ENCODE measurements at regions not wholly inside any gene's neighbourhood (a gene's known extent, or its start where the extent isn't known, plus 50 kb on each side); places are given as distances from the start of the nearest gene placed in this dataset.

DNA sequence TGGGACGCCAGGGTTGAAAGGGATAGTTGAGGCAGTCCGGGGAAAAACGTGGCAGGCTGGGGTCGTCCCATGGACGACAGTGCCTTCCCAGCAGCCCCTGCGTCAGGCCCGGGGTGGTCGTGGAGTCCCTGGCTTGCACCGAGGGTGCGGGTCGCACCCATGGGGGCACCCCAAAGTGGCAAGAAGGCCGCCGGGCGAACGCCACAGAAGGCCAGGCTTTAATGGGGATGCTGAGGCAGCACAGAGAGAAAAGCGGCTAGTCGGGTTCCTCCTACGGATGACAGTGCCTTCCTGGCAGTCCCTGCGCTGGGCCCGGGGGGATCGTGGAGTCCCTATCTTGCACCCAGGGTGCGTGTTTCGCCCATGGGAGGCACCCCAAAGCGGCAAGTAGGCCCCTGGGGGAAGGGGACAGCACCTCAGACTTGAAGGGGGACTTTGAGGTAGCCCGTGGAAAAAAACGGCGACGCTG is 158.6 kb upstream of the ALG10B start:
- H3K4me2 ChIP-seq (ENCODE audit: low read depth, low read length): no peak overlapping the region
- ATAC-seq (ENCODE audit: low read depth) (no peak), DNase-seq (no peak)
- H3K79me1 ChIP-seq (ENCODE audit: low read depth in 1 of 2, low read length in 2 of 2): no peaks in the 10 kb centered on the region
- H4K91ac ChIP-seq (ENCODE audit: insufficient read depth, low read depth, low read length): no peak overlapping the region
- intact Hi-C loops (cut with micrococcal nuclease): no loop called here
- H2AFZ ChIP-seq (replicated peaks; ENCODE audit: low read length, poor library complexity): peak overlapping the region; percentile 6
- H3K4me1 ChIP-seq (ENCODE audit: control insufficient read depth, insufficient read depth, low read length): no peaks in the 10 kb centered on the region
- H3K4me3 ChIP-seq (ENCODE audit: insufficient read depth, low read depth, low read length): no peak overlapping the region
- H4K20me1 ChIP-seq (ENCODE audit: insufficient read depth, low read length): no peaks in the 10 kb centered on the region
- no peak overlapping the region for H4K8ac ChIP-seq (ENCODE audit: low read depth in 2 of 2, low read length in 2 of 2)
- H3K56ac ChIP-seq (ENCODE audit: extremely low read depth, insufficient read depth, low read length): no peak overlapping the region
- no peak overlapping the region for H2AK5ac ChIP-seq (ENCODE audit: low read depth, low read length)
- no peak overlapping the region for H4K5ac ChIP-seq (ENCODE audit: low read depth, low read length)
- dilution Hi-C loops (cut with HindIII; ENCODE audit: low sequenced_read_pairs, unreplicated experiment): no loop called here
- no peak overlapping the region for H3K4ac ChIP-seq (ENCODE audit: low read depth, low read length)
- no peak overlapping the region for H2AK9ac ChIP-seq (replicated peaks; ENCODE audit: low read depth, low read length, poor library complexity)
- H3K18ac ChIP-seq (ENCODE audit: low read depth, low read length): no peak overlapping the region
- H3K14ac ChIP-seq (replicated peaks; ENCODE audit: low read depth, low read length): no peak overlapping the region
- H2BK20ac ChIP-seq (ENCODE audit: low read depth, low read length): no peak overlapping the region
- BruUV-seq (replicated peaks): no TSS peak
- ChIA-PET CTCF (no interaction called here), POLR2A (ENCODE audit: unreplicated experiment) (no interaction called here)
- H2BK15ac ChIP-seq (ENCODE audit: low read depth, low read length): no peak overlapping the region
- no peak overlapping the region for H3K23ac ChIP-seq (ENCODE audit: low read depth, low read length)
- in situ Hi-C loops (cut with MboI; ENCODE audit: low sequenced_read_pairs): no loop called here
- H3K36me3 ChIP-seq (ENCODE audit: control insufficient read depth, insufficient read depth, low read length): no peaks in the 10 kb centered on the region
- H3K9me3 ChIP-seq (ENCODE audit: control insufficient read depth, insufficient read depth, low read length): peaks cover 61% of the 10 kb centered on the region
- H2BK120ac ChIP-seq (ENCODE audit: low read depth, low read length): no peak overlapping the region
- H3K27ac ChIP-seq (ENCODE audit: insufficient read depth, low read length): no peak overlapping the region
- H2BK5ac ChIP-seq (ENCODE audit: low read depth, low read length, poor library complexity, severe bottlenecking): no peak overlapping the region
- H3K9ac ChIP-seq (ENCODE audit: low read depth, low read length): no peak overlapping the region
- 92% methylated on average over 21 of the region's 28 CpGs; no CpG with 5 or more reads in 1 of the 2 experiments for WGBS, 2 experiments (ENCODE audit: extremely low coverage in 2 of 2, insufficient read length in 1 of 2)
- TF ChIP-seq NFE2L2 (IDR thresholded peaks at IDR 0.05; ENCODE audit: low read depth, low read length) (no peak), RFX5 (IDR thresholded peaks at IDR 0.05; ENCODE audit: low read depth, low read length) (no peak), CEBPB (IDR thresholded peaks at IDR 0.05; ENCODE audit: low read depth, low read length) (no peak), SMC3 (IDR thresholded peaks at IDR 0.05; ENCODE audit: low read depth, low read length) (no peak), RCOR1 (IDR thresholded peaks at IDR 0.05; ENCODE audit: insufficient replicate concordance, low read length) (no peak), POLR2A (IDR thresholded peaks at IDR 0.05; ENCODE audit: low read depth, low read length) (no peak)
- TF ChIP-seq, protein P1, sequence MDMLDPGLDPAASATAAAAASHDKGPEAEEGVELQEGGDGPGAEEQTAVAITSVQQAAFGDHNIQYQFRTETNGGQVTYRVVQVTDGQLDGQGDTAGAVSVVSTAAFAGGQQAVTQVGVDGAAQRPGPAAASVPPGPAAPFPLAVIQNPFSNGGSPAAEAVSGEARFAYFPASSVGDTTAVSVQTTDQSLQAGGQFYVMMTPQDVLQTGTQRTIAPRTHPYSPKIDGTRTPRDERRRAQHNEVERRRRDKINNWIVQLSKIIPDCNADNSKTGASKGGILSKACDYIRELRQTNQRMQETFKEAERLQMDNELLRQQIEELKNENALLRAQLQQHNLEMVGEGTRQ (IDR thresholded peaks at IDR 0.05; ENCODE audit: low read depth, low read length): no peak
- no peaks in the 10 kb centered on the region for H3K9me1 ChIP-seq (ENCODE audit: insufficient read depth, low read length)
- H3K27me3 ChIP-seq (ENCODE audit: control insufficient read depth, insufficient read depth, low read length): no peaks in the 10 kb centered on the region
